HG02642 (cell line): ENCODE measurements at regions not wholly inside any gene's neighbourhood (a gene's known extent, or its start where the extent isn't known, plus 50 kb on each side); places are given as distances from the start of the nearest gene placed in this dataset.
"Not testable (repeated sequence)": the region's sequence is repeated elsewhere in the genome, so short reads cannot be mapped to it uniquely, and the experiment has no call there.

ENCODE experiments used
- ATAC-seq: cut with Tn5 transposase; IDR thresholded peaks from one replicate; pipeline ENCODE4 v1.9.1; 2021; ENCODE audit warnings: mild to moderate bottlenecking; ENCODE audit not compliant: unreplicated experiment, poor library complexity

DNA sequence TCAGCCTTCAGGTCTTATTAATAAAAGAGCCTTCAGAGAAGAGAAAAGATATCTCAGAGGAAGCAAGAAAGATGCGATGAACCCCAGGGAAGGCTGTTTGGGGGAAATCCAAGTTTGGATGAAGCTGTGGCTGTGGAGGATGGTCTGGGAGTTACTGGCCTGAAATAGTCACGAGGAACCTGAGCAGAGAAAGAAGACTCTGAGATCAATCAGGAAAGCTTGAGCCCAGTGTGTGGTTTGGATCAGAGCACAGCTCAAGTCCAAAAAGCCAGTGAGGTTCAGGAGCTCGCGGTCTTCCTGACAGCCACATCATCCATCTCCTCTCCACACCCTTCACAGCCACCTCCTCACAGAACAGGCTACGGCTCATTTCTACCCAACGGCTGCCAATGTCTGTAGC is 87.4 kb upstream of the SERPINE2 start:
- ATAC-seq, result no peak

DNA sequence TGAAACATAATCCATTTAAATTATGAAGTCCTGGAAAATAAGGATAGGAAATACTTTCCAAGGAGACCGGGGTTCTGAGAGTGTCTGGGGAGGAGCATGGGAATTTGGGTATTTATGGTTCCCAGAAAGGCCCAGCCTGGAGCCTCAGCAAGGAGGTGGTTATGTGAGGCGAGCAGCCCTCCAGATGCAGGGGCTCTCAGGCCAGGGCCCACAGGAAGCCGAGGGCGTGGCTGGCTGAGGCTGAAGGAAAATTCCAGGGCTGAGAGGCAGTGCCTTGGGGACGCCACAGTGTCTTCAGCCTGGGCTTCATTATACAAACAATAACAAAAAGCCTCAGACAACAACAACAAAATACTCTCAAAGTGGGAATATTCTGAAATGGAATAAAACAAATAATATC is 86.9 kb upstream of the SERPINE2 start:
- no peak for ATAC-seq

DNA sequence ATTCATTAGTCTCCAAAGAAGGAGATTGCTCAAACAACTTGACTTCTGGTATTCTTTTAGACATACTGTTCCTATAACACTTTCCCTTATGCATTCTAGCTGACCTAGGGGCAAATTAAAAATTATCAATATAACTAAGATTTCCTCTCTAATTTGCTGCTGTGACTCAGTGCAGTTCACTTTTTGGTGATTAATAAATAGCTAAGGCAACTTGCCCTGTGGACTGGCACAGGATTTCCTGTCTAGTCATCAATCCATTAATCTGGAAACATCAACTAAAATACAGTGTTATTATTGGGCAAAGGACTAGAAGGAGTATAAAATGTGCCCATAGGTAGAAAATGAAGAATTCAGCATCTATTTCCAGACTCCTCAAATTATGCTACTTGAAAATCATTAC is 83.5 kb upstream of the SERPINE2 start:
- no peak for ATAC-seq

DNA sequence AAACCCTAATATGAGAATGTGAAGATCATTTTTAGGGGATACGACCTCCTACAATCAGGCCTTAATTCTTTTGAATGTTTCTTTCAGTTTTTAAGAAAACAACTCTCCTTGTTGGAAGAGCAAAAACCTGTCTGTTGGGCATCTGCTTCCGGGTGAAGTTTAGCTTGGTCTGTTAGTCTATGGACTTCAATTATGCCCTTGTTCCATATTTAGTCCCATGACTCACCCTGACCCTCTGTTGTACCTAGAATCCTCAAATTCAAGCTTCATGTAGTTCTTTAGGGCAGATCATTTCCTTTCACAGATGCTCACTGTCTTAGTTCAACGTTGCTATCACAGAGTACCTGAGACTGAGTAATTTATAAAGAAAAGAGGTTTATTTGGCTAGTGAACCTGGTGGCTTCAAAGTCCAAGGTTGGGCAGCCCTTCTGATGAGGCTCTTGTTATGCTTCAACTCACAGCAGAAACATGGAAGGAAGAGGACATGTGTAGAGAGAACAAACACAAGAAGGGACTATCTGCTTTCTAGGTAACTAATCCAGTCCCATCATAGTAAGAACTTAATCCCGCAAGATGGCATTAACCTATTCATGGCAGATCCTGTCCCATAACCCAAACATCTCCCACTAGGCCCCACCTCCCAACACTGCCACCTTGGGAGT is 82.5 kb upstream of the SERPINE2 start:
- no peak for ATAC-seq

DNA sequence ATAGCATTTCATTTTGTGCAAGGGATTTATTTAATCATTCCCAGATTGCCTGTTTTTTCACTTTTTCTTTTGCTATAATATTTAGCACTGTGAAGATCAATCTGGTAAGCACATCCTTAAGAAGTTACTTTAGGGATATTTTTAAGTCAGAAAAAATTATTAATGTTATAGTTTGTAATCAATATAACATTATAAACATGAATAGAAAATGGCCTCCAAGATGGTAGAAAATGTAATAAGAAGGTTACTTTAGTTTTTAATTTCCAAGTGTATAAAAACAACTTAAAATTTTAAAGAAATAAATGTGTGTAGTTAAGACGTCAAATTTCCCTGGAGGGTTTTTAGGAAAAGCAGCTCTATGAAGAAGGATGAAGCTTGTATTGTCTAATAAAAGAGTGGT is 81.9 kb upstream of the SERPINE2 start:
- no peak for ATAC-seq

DNA sequence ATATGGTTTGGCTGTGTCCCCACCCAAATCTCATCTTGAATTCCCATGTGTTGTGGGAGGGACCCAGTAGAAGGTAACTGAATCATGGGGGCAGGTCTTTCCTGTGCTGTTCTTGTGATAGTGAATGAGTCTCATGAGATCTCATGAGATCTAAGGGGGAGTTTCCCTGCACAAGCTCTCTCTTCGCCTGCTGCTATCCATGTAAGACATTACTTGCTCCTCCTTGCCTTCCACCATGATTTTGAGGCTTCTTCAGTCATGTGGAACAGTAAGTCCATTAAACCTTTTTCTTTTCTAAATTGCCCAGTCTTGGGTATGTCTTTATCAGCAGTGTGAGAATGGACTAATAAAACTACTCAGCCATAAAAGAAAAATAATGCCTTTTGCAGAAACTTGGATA is 80.8 kb upstream of the SERPINE2 start:
- ATAC-seq, result not testable (repeated sequence)

DNA sequence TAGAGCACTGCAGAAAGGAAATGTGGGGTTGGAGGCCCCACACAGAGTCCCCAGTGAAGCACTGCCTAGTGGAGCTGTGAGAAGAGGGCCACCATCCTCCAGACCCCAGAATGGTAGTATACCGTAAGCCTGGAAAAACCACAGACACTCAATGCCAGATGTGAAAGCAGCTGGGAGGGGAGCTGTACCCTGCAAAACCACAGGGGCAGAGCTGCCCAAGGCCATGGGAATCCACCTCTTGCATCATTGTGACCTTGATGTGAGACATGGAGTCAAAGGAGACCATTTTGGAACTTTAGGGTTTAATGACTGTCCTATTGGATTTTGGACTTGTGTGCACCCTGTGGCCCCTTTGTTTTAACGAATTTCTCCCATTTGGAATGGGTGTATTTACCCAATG is 75.3 kb upstream of the SERPINE2 start:
- no peak for ATAC-seq

DNA sequence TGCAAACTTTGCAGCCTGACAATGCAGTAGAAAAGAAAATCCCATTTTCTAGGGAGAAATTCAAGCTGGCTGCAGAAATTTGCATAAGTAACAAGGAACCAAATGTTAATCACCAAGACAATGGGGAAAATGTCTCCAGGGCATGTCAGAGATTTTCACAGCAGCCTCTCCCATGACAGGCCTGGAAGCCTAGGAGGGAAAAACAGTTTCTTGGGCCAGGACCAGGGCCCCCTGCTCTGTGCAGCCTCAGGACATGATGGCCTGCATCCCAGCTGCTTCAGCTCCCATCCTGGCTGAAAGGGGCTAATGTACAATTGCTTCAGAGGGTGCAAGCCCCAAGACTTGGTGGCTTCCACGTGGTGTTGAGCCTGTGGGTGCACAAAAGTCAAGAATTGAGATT is 74.8 kb upstream of the SERPINE2 start:
- ATAC-seq, result not testable (repeated sequence)

DNA sequence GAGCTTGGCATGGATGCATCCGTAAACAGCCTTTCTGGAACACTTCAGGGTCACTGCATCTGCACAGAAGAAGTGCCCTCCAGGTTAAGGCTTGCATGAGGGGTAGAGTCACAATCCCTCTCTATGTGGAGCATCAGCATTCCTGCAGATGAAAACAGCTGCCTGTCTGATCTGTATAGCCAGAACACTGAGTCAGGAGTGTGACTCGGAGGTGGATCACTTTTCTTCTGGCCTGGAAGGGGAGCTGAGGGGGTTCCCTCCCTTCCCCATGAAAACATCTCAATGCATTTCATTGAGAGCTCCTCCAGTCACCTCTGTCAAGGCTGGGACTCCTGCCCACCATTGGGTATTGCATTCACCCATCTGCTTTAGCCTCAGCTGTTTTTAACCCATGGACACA is 72.5 kb upstream of the SERPINE2 start:
- no peak for ATAC-seq

DNA sequence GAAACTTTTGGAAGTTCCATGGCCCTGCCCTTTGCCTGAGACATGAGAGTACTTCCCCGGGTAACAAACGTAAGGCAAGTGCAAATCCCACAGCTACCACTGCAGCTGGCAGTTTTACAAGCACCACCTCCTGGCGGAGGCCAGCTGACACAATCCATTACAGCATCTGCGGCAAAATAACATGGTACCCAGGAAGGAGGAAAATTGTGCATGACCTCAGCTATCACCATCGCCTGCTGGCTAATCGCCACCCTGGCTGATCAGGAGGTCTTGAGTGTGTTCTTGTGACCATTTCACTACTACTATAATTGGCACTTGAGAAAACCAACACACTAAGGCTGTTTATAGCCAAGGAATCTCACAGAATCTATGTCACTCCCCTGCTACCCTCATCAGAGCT is 71.7 kb upstream of the SERPINE2 start:
- no peak for ATAC-seq

DNA sequence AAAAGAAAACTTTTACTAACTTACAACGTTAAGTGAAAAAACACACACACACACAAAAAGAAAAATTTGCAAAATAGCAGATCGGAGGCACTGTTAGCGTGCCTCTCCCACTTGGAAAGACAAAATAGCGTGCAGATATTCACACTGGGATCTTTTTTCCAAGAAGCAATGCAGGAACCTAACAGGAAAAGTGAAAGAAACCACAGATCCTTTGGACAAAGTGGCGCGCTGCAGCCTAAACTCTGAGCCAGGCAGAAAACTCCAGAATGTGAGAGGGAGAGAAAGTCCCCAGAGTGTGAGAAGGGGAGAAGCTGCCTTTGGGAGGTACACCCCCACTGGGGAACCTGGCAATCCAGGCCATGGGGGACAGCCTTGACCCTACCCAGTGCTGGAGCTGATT is 70.7 kb upstream of the SERPINE2 start:
- ATAC-seq, result no peak

DNA sequence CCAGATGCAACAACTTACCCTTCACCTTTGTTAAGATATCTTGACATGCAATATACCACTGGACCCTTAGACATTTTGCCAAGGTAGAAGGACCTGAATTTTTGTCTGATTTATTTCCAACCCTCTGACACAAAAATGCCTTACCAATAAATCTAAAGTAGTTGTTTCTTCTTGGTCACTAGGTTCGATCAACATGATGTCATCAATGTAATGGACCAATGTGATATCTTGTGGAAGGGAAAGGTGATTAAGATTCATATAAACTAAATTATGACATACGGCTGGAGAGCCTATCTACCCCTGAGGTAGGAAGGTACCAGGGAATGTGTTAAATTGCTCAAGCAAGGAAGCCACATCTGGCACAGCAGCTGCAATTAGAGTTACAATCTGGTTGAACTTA is 67.7 kb upstream of the SERPINE2 start:
- ATAC-seq, result no peak

DNA sequence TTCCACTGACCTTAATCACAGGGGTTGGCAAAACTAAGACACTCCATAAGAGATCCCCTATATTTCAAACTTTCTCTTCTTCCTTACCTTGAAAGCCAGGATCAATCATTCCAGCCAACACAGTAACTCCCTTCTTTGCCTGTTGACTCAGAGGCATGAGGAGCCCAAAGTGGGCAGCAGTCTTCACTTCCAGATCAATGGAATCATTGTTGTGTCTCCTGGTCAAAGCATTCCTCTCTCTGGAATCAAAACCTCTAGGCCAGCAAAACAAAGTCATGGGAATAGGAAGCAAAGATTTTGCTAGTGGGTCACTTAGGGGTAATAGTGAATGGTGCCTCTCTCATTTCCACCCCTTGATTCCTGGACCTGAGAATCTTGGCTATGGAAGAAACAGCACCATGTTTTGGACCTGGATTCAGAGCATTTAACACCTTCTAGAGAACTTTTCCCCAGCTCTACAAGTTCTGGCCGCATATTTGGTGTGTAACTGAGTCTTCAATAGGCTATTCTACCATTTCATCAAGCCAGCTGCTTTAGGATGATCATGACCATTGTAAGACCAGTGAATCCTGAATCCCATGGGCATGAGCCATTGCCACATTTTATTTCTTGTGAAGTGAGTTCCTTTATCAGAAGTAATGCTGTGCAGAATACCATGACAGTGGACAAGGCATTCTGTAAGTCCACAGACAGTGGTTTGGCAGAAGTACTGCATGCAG is 65.7 kb upstream of the SERPINE2 start:
- no peak for ATAC-seq

DNA sequence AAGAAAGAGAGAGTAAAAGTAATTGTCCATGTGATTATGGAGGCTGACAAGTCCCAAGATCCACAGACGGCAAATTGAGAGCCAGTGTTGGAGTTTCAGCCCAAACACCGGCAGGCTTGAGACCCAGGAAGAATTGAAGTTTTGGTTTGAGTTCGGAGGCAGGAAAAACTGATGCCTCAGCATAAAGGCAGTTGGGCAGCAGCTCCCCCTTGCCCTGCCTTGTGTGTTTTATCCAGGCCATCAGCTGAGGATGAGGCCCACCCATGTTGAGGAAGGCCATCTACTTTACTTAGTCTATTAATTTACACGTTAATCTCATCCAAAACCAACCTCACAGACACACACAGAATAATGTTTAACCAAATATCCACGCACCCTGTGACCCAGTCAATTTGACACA is 64.6 kb upstream of the SERPINE2 start:
- no peak for ATAC-seq

DNA sequence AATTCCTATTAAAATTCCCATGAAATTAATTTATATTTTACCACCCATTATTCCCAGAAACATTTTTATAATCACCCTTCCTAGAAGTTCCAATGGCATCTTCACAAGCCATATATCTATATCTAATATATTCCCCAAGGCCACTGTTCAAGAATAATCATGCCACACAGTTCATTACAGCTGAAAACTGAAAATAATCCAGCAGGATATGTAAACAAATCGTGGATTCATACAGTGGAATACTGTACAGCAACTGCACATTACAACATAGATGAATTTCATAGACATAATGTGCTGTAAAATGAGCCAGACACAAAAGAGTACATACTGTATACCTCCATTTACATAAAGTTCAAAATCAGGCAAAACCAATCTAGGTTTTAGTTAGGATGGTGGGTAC is 63.9 kb upstream of the SERPINE2 start:
- no peak for ATAC-seq

DNA sequence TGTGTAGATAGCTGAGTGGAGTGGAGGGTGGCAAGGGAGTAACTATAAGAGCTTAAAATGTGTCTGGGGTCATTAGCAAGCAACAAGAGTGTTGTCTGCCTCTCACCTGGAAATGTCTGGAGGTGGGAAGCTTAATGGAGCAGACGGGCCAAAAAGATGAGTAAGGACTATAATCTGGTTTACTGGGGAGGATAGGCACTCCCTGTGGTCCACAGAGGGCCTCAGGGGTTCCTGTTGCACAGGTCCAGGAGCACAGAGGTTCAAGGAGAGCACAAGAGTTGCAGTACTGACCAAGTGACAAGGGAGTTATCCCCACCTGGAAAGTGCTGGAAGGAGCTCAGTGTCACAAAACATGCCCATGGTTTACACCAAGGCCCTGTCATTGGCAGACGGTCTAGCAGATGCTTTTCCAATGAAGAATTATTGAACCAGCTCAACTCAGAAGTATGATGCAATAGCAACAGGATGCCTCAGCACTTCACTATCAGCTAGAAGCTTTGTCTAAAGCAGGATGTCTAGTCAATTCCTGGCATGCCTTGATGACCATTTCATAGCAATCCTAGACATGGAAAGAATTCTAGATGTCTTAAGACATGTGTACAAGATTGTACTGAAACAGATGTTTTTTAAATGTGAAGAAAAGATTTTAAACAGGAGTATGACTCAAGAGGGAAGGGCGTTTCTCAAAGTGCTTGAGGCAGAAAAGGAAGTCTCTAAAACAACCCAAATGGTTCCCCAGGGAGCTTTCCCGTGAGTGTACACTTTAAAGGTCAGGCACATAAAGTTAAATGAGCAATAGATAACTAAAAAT is 62.9 kb upstream of the SERPINE2 start:
- ATAC-seq, result no peak

DNA sequence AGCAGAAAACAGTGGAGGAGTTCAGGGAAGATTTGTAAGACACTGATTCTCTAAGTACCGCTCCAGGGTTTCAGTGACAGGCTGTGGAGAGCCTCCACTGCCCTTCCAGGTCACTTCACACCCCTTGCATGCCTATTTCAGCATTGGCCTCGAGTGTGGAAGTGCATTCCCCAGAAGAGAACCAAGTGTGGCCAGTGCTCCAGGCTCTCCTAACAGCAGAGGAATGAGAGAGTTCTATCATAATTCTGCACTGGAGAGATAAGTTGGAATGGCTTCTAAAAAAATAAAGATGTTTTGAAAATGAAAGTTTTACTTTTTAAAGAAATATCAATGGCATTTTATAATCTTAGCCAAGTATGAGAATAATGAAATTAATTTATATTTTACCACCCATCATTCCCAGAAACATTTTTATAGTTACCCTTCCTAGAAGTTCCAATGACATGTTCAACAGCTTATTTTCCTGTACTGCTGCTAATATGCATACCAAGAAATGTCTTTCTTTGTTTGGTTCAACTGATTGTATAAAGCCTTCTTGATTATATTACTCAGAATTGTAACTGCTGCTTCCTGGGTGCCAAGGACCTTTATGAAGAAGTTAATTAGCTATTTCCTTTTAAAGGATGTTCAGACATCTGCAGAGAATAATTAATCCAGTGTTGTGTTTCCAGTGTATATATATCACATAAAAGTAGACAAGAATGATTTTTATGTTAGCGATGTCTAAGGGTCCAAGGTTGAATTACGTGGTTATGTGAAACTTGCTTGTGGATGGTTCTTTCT is 61.0 kb upstream of the SERPINE2 start:
- ATAC-seq, result no peak

DNA sequence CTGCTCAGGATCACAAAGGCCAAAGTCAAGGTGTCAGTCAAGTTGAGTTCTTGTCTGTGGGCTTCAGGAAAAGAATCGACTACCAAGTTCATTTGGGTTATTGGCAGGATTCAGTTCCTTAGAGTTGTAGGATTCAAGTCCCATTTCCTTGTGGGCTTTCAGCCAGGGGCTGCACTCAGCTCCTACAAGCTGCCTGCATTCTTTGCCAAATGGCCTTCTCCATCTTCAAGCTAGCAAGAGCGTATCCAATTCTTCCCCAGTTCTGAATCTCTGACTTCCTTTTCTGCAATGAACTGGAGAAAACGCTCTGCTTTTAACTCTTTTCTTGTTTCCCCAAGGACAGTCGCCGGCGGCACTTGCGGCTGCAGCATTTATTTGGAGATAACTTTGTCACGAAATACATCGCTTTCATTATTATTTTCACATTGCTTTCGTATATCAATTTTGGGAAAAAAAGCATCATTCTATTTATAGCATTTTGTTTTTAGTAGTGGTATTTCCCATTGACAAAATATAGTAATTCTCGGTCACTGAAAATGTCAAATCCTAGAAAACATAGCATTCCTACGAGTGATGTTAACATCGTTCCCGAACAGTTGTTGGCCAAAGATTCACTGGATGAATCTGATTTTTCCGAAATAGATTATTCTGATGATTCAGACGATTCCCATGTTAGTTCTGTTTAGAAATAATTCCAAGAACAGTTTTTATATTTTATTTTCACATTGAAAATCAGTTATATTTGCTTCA is 59.6 kb upstream of the SERPINE2 start:
- no peak for ATAC-seq

DNA sequence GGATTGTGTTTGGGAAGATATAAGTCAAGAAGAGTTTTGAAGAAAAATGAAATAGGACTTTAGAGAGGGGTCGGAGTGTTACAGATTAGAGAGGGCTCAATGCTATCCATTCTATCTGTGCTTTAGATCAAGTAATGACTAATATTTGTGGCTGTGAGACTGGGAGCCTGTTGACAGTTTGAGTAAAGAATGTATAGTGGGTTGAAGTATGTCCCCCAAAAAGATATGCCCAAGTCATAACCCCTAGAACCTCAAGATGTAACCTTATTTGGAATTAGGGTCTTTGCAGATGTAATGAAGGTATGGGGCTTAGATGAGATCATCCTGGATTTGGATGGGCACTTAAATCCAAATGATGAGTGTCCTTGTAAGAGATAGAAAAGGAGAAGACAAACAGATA is 55.3 kb upstream of the SERPINE2 start:
- ATAC-seq, result no peak

DNA sequence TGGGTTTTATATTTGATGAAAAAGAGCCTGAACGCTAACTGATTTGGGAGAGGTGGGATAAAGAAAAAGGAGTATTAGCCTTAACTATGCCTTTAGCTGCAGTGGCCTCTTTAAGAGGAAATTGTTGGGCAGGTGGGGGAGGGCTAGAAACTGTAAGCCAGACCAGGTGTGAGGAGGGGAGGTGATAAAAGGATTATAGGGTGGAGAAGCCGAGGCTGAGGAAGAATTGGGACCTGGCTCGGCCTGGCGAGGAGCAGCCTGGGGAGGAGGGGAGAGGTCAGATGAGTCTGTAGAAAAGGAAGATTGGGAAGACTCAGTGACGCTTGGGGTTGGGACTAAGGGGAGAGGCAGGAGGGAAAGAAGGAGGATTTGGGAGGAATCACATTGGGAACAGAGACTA is 52.6 kb upstream of the SERPINE2 start:
- ATAC-seq, result not testable (repeated sequence)
